ENCODE measurements at regions not wholly inside any gene's neighbourhood (a gene's known extent, or its start where the extent isn't known, plus 50 kb on each side); places are given as distances from the start of the nearest gene placed in this dataset.

DNA sequence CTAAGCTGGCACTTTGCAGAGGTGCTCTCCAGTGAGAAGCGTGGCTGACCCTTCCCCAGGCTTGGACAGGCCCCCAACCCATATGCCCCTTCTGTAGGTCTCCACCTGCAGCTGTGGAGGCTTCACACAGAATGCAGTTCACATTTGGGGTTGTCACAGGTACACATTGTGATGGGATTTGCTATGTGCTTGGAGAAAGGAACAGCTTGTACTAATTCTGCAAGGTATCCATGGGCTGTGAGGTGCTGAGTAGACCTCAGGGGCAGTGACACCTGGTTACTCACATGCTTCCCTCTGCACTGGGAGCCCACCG lies 188.9 kb downstream of the CXCL12 start:
- no peak for DNase-seq

DNA sequence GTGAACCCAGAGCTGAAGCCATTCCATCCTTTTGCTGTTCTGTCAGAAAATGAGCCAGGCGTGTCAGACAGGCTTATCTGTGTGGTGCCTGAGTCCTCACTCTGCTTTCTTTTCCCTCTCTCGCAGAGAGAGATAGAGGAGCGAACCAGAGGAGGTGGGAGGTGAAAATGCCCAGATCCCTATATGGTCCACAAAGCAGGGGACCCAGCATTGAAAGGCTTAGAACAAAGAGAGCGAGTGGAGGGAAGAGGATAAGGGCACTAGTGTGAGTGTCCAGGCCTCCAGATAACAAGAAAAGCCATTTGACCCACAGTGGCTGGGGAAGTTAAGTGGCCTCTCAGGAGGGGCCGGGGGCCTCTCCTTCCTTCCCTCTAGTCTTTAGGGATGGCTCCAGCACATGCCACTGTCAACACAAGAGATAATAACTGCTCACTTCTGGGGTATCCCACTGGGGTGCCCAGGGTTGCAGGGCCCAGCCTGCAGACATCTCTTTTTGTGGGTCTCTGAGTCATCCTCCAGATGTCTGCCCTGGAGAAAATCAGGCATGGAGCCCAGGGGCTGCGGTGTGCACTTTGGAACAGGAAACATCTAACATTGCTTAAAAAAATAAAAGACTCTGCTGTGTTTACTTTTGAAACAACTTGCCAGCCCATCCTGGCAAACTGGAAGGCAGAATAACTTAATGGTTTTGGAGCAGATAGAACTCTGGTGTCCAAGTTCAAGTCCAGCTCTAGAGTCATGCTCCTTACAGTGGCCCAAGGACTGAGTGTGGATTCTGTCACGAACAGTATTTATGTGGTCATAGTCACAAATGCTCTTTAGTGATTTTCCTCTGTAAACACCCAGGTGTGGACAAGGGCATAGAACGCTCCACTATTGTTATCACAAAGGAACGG lies 189.5 kb downstream of the CXCL12 start:
- no peak for DNase-seq

- no peak for DNase-seq
These were observed 190.5 kb downstream of the CXCL12 start for GRCh38 chr10:44194435-44194834.

DNA sequence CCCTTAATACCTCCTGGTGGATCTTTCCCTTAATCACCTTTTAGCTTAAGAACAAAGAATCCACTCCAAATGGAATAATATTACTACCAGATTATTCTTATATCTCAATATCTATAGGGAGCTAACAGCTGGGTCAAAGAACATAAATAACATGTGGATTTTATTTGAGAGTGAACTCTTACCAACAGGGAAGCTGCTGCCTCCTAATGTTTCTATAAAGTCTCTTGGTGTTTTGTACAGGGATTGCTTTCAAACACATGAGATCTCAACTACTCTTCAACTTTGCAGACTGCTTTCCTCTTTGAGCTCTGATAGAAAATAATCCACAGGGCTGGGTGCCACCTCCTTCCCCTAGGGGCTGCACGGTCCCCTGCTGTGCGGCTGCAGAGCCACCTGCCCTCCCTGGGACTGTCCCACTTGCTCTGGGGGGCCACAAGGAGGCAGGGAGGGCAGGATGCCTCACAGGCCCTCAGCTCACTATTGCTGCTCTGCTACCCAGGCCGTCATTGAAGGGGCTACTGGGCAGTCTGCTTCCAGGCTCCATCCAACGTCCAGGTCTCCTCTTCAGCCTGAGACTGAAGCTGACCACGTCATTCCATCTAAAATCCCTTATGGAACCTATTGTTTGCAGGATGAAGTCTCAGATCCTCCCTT lies 191.2 kb downstream of the CXCL12 start:
- DNase-seq, result no peak

- no peak for DNase-seq
These were observed 191.7 kb downstream of the CXCL12 start for GRCh38 chr10:44193166-44193565.

GRCh38 chr10:44192435-44192834 lies 192.5 kb downstream of the CXCL12 start:
- DNase-seq, result no peak

DNA sequence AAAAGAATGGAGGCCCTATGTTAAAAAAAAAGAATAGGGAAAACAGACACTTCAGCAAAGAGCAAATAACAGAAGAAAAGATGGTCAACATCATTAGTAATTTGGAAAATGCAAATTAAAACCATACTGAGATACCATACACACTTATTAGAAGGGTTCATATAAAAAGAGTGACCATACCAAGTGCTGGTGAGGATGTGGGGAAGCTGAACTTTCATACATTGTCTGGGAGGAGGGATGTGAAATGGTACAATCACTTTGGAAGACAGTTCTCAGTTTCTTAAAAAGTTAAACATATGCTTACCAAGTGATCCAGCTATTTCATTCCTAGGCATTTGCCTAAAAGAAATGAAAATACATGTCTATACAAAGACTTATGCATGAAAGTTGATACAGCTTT lies 194.4 kb downstream of the CXCL12 start:
- DNase-seq, result no peak

DNA sequence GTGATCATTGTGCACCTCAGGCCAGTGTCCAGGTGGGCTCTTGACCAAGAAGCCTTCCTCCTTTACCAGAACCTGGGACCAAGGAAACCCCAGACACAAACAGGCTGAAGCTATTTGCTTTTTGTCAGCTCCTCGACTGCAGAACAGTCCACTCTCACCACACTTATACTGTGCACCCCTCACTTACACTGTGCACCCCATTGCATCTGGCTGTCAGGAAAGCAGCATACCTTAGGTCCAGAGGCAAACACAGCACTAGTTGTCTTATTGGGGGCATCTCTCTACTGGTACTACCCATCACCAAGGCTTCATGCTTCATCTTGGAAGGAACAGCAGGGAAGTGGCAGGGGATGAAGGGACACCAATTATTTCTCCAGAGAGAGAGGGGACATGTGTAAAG lies 198.1 kb downstream of the CXCL12 start:
- no peak for DNase-seq

DNA sequence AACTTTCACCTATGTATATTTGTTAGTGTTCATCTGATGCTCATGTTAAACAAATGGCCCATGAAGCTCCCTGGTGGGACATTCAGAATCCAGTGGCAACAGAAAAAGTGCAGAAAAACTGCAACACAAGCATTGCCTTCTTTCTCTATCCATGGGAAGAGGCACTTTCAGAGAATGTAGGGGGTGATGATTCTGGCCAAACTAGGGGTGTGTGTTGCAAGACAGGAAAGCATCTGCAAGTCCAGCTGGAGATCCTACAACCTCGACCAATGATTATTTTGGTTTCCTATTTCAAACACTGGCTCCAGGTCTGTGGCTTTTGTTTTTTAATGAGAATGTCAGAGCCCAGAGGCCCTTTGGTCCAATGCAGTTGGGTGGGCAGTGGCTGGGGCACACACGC lies 198.7 kb downstream of the CXCL12 start:
- no peak for DNase-seq

- no peak for DNase-seq
These were observed 199.6 kb downstream of the CXCL12 start for GRCh38 chr10:44185315-44185666.

DNA sequence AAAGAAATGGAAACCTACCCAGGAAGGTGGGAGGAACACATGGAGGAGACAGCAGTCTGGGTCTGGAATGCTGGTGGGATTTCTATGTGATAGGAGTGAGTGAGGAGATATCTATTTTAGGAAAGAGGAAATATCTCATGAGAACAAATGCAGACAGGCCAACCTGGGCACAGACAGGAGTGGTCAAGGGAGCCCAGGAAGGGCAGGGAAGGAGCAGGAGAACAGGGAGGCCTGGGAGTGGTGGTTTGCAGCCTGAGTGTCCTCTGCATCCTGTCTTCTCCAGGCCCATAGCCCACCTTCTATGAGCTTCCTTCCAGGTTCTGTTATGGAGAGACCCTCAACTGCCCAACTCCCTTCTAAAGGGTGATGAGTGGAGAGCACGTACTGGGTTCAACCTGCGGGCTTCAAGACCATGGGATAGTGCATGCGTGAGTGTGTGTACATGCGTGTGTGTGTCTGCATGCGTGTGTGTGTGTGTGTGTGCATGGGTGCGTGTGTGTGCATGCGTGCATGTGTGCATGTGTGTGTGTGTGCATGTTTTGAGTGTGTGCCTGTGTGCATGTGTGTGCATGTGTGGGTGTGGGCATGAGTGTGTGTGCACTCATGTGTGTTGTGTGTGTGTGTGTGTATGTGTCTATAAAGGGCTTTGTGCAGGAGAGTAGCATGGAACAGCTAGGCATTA lies 200.1 kb downstream of the CXCL12 start:
- no peak for DNase-seq

- no peak for DNase-seq
These were observed 200.9 kb downstream of the CXCL12 start for GRCh38 chr10:44183667-44184632.

- no peak for DNase-seq
These were observed 202.0 kb downstream of the CXCL12 start for GRCh38 chr10:44182909-44183308.

GRCh38 chr10:44180321-44181168 lies 204.4 kb downstream of the CXCL12 start:
- DNase-seq, result no peak

DNA sequence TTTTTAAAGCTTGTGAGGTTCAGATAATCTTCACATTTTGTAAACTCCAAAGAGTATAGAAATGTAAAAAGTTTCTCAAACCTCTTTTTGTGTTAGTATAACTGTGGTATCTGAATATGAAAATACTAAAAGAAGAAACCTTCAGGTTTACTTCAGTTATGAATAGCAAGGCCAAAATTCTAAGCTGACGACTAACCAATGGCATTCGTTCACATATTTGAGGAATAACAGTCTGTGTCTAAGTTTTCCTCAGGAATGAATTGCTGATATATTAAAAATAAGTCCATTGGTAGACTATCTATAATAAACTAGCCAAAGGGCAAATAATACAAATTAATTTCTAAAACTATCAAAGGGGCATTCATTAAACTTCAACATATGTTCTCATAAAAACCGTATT lies 206.0 kb downstream of the CXCL12 start:
- DNase-seq, result no peak

GRCh38 chr10:44178281-44178680 lies 206.6 kb downstream of the CXCL12 start:
- no peak for DNase-seq

GRCh38 chr10:44177610-44178009 lies 207.3 kb downstream of the CXCL12 start:
- no peak for DNase-seq

GRCh38 chr10:44176311-44176710 lies 208.6 kb downstream of the CXCL12 start:
- no peak for DNase-seq

DNA sequence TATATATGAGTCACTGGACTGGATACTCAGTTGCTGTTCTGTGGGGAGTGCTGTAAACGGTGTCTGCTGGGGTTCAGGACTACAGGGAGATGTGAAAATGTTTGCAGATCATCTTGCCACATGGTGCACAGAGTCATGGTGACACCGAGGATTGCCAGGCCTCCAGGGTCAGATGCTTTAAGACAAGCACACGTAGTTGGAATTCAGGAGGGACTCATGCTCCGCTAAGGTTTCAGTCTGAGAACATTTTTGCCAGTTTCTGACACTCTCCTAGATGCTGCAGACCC lies 211.3 kb downstream of the CXCL12 start:
- DNase-seq, result no peak

GRCh38 chr10:44172883-44173607 lies 211.9 kb downstream of the CXCL12 start:
- DNase-seq, result no peak

GRCh38 chr10:44171765-44172164 lies 213.1 kb downstream of the CXCL12 start:
- DNase-seq, result no peak
